Hematopoietic multipotent progenitor cell treated with erythropoietin and hydrocortisone succinate and interleukin-3 and kit ligand, for 6 days (in vitro differentiated cells): ENCODE measurements at regions not wholly inside any gene's neighbourhood (a gene's known extent, or its start where the extent isn't known, plus 50 kb on each side); places are given as distances from the start of the nearest gene placed in this dataset.
"Not testable (repeated sequence)": the region's sequence is repeated elsewhere in the genome, so short reads cannot be mapped to it uniquely, and the experiment has no call there.

Experiments used
- DNase-seq: peaks from one replicate; pipeline ENCODE4 v3.0.0-alpha.2; 2015

- DNase-seq, result no peak
These were observed 136.2 kb upstream of the BOD1L1 start for GRCh38 chr4:13763707-13764106.

GRCh38 chr4:13765539-13765938, 138.0 kb upstream of the BOD1L1 start:
- no peak for DNase-seq

- no peak for DNase-seq
These were observed 139.4 kb upstream of the BOD1L1 start for GRCh38 chr4:13766761-13767540.

- DNase-seq, result no peak
These were observed 149.8 kb upstream of the BOD1L1 start for GRCh38 chr4:13777341-13777740.

GRCh38 chr4:13778367-13778766, 150.8 kb upstream of the BOD1L1 start:
- DNase-seq, result no peak

- DNase-seq, result no peak
These were observed 154.7 kb upstream of the BOD1L1 start for GRCh38 chr4:13782231-13782630.

GRCh38 chr4:13783800-13784411, 156.4 kb upstream of the BOD1L1 start:
- peak; percentile 52 for DNase-seq

GRCh38 chr4:13793020-13793710, 165.6 kb upstream of the BOD1L1 start:
- DNase-seq, result peak; percentile 35

GRCh38 chr4:13794819-13795565, 167.5 kb upstream of the BOD1L1 start:
- DNase-seq, result no peak

GRCh38 chr4:13797061-13797460, 169.5 kb upstream of the BOD1L1 start:
- no peak for DNase-seq

GRCh38 chr4:13815231-13815630, 187.7 kb upstream of the BOD1L1 start:
- peak; percentile 5 for DNase-seq

- DNase-seq, result no peak
These were observed 188.9 kb upstream of the BOD1L1 start for GRCh38 chr4:13816472-13816871.

GRCh38 chr4:13821522-13821921, 194.0 kb upstream of the BOD1L1 start:
- no peak for DNase-seq

- DNase-seq, result not testable (repeated sequence)
These were observed 198.3 kb upstream of the BOD1L1 start for GRCh38 chr4:13825822-13826221.

GRCh38 chr4:13829457-13829856, 201.9 kb upstream of the BOD1L1 start:
- DNase-seq, result no peak

- DNase-seq, result no peak
These were observed 202.9 kb upstream of the BOD1L1 start for GRCh38 chr4:13830449-13830848.

- DNase-seq, result no peak
These were observed 205.8 kb upstream of the BOD1L1 start for GRCh38 chr4:13833171-13833804.

- DNase-seq, result no peak
These were observed 209.7 kb upstream of the BOD1L1 start for GRCh38 chr4:13836946-13837912.

GRCh38 chr4:13840502-13841190, 213.1 kb upstream of the BOD1L1 start:
- no peak for DNase-seq

- DNase-seq, result no peak
These were observed 217.2 kb upstream of the BOD1L1 start for GRCh38 chr4:13844740-13845139.

GRCh38 chr4:13849778-13850177, 222.3 kb upstream of the BOD1L1 start:
- DNase-seq, result no peak
